PFSK-1 (cell line): ENCODE measurements at regions not wholly inside any gene's neighbourhood (a gene's known extent, or its start where the extent isn't known, plus 50 kb on each side); places are given as distances from the start of the nearest gene placed in this dataset.

ENCODE experiments used
- FOXP2 ChIP-seq: optimal IDR thresholded peaks from 2 replicates; pipeline ENCODE3; 2011; ENCODE audit warnings: borderline replicate concordance, control low read depth, inconsistent platforms; ENCODE audit not compliant: insufficient read depth; ENCODE audit errors: extremely low read length, extremely low read depth
- POLR2AphosphoS5 ChIP-seq: IDR thresholded peaks from 2 replicates; pipeline ENCODE4 v1.6.1; 2012; ENCODE audit warnings: low read depth, mild to moderate bottlenecking, control low read depth, low read length, moderate library complexity
- REST ChIP-seq, 2 experiments: IDR thresholded peaks; 2 replicates each; pipeline versions ENCODE4 v1.6.1 to v1.8.0; 2011 to 2012; ENCODE audit warnings: low read depth in 2 of 2, low read length in 2 of 2, control low read depth in 1 of 2, inconsistent platforms in 1 of 2, mild to moderate bottlenecking in 1 of 2, moderate library complexity in 1 of 2; ENCODE audit not compliant: insufficient read depth in 1 of 2
- SIN3A ChIP-seq: IDR thresholded peaks from 2 replicates; pipeline ENCODE4 v1.6.1; 2012; ENCODE audit warnings: mild to moderate bottlenecking, low read length, moderate library complexity, borderline replicate concordance; ENCODE audit not compliant: insufficient read depth
- TAF1 ChIP-seq: IDR thresholded peaks from 2 replicates; pipeline ENCODE4 v1.6.1; 2012; ENCODE audit warnings: low read length, control low read depth, borderline replicate concordance; ENCODE audit not compliant: insufficient read depth

DNA sequence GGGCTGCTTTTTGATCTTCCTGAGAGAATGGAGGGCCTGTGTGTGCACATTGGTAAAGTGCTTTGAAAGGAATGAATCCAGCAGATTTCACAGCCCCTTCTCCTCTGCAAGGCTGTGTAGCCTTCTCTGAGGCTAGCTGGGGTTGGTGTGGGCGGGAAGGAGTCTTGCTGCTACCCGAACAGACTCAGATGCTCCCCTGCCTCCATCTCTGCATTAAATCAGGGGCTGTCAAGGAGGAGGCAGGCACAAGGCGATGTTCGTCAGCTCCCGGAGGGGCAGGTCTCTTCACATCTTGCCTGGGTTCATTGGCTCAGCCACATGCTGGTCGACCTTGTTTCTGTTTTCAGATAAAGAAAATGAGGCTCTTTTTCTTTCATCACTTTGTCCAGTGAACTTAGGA, 291.5 kb upstream of the SULF2 start:
- TF ChIP-seq REST (IDR thresholded peaks at IDR 0.05; ENCODE audit: insufficient read depth in 1 of 2, low read depth in 2 of 2, low read length in 2 of 2) (no peak), POLR2AphosphoS5 (no peak), TAF1 (no peak), SIN3A (no peak), FOXP2 (no peak)
